ENCODE measurements at regions not wholly inside any gene's neighbourhood (a gene's known extent, or its start where the extent isn't known, plus 50 kb on each side); places are given as distances from the start of the nearest gene placed in this dataset.

DNA sequence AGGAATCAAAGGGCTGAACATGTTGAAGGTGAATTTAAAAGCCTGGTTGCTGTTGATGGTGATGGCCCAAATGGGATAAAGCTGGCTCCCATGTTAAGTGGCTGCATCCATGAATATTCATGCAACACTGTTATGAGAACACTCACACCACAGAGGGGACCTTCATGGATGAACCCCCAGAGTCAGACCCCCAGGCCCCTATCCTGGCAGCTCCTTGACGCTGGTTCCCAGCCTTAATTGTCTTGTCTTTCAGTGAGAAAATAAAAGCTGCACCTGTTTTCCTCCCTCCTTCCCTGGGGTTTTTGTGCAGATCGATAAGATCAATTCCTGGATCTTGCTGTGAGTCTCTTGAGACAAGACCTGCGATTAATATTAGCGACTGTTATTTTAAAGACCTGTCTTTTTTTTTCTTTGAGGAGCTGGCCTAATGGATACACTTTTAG, 371.7 kb downstream of the ICE1 start:
- peaks cover 0 to 9% (median 0%) of the 10 kb centered on the region in 7 donors for H3K4me1 Mint-ChIP-seq
- no peak overlapping the region for H3K27ac Mint-ChIP-seq
- H3K36me3 ChIP-seq (ENCODE audit: control insufficient read depth in 2 of 3, insufficient read depth in 3 of 3, low read length in 3 of 3): no peaks in the 10 kb centered on the region

DNA sequence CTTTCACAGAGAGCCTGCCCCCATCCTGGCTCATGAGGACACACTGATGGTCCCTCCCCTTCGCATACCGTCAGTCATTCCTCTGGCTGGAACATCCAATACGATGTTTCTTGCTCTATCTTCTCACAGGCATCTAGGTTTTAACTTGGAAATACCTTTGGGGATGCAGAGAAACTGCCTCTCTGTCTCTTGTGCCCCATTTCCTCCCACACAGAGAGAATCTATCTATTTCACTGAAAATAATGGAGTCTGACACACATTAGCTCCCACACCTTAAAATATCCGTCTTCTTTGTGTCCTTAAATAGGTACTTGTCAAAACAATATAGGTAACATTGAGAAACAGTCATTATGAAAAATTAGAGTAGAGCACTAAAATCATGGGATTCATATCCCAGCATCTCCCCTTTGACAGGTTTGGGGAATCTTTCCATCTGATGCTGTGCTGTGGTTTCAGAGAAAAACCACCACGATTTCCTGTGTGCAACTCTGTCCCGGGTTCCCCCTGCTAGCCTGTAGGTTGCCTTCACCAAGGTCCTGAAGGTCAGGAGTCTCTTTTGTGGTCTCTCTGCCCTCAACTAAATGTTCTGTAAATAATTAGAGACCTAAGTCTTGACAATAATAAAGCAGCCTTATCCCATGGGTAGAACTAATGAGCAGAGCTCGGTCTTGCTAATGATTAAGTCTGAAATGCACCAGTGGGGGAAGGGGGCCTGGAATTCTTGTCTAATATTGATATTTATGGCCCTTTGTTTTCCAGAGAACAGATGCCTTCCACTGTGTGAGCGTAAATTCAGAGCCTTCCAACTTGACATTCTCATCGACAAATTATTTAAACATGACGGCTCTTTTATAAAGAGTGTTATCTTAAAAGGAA, 371.0 kb downstream of the ICE1 start:
- CTCF ChIA-PET: no interaction called here
- peaks cover 0 to 13% (median 10%) of the 10 kb centered on the region in 5 donors for H3K27me3 Mint-ChIP-seq
- peaks cover 0 to 3% (median 0%) of the 10 kb centered on the region in 5 donors for H3K36me3 Mint-ChIP-seq
- no peaks in the 10 kb centered on the region for H3K36me3 ChIP-seq (ENCODE audit: control insufficient read depth in 2 of 3, insufficient read depth in 3 of 3, low read length in 3 of 3)
- H3K9me3 ChIP-seq (ENCODE audit: control insufficient read depth in 2 of 3, low read length in 3 of 3): no peaks in the 10 kb centered on the region
- no peak overlapping the region for H3K27ac ChIP-seq (ENCODE audit: low read depth, low read length)
- ATAC-seq (no peak), DNase-seq (no peak)
- peaks cover 0 to 2% (median 0%) of the 10 kb centered on the region in 11 donors for H3K9me3 Mint-ChIP-seq
- no peaks in the 10 kb centered on the region for H3K4me1 ChIP-seq (ENCODE audit: control insufficient read depth in 2 of 2, insufficient read depth in 2 of 2, low read length in 2 of 2)
- intact Hi-C loops (cut with micrococcal nuclease): no loop called here
- no peak overlapping the region for H3K4me3 ChIP-seq (ENCODE audit: low read length)
- peaks cover 0 to 9% (median 0%) of the 10 kb centered on the region in 7 donors for H3K4me1 Mint-ChIP-seq
- no peak overlapping the region for H3K4me3 Mint-ChIP-seq
- POLR2A ChIA-PET: no interaction called here
- H3K27me3 ChIP-seq (ENCODE audit: control insufficient read depth in 2 of 2, insufficient read depth in 2 of 2, low read length in 2 of 2): no peaks in the 10 kb centered on the region
- no peak overlapping the region for H3K27ac Mint-ChIP-seq

More for the DNA sequence above, 371.7 kb downstream of the ICE1 start:
- no peak overlapping the region for H3K4me3 Mint-ChIP-seq
- peaks cover 0 to 2% (median 0%) of the 10 kb centered on the region in 11 donors for H3K9me3 Mint-ChIP-seq
- intact Hi-C loops (cut with micrococcal nuclease): no loop called here
- Histone ChIP-seq H3K9me3 (ENCODE audit: control insufficient read depth in 2 of 3, low read length in 3 of 3) (no peaks in the 10 kb centered on the region), H3K27me3 (ENCODE audit: control insufficient read depth in 2 of 2, insufficient read depth in 2 of 2, low read length in 2 of 2) (no peaks in the 10 kb centered on the region), H3K27ac (ENCODE audit: low read depth, low read length) (no peak overlapping the region), H3K4me1 (ENCODE audit: control insufficient read depth in 2 of 2, insufficient read depth in 2 of 2, low read length in 2 of 2) (no peaks in the 10 kb centered on the region), H3K4me3 (ENCODE audit: low read length) (no peak overlapping the region)
- CTCF ChIA-PET: no interaction called here
- POLR2A ChIA-PET: no interaction called here
- H3K36me3 Mint-ChIP-seq: peaks cover 0 to 3% (median 0%) of the 10 kb centered on the region in 5 donors
- peaks cover 0 to 13% (median 10%) of the 10 kb centered on the region in 5 donors for H3K27me3 Mint-ChIP-seq
- DNase-seq: no peak
- ATAC-seq: no peak

DNA sequence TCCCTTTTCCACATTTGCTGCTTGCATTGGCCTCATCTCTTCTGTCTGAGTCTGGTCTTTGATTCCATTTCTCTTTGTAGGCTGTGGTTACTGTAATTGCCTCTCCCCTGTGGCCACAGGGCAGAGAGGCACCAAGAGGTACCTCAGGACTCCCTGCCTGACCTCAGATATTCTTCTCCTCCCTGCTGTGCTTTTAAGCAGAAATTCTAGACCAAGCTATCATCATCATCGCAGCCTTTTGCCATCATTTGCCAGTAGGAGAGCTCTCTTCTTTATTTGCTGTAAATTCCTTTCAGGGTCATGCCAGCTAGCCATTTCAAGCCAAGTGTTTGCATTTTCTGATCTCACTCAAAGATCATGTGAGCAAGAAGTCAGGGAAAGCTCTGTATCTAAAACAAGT, 369.6 kb downstream of the ICE1 start:
- Mint-ChIP-seq H3K27ac (no peak overlapping the region), H3K36me3 (peaks cover 0 to 3% (median 0%) of the 10 kb centered on the region in 5 donors), H3K9me3 (peaks cover 0 to 11% (median 4%) of the 10 kb centered on the region in 11 donors), H3K27me3 (peaks cover 0 to 13% (median 10%) of the 10 kb centered on the region in 5 donors), H3K4me1 (peaks cover 0 to 9% (median 0%) of the 10 kb centered on the region in 7 donors), H3K4me3 (no peak overlapping the region)
- ATAC-seq (no peak), DNase-seq (no peak)
- intact Hi-C loops (cut with micrococcal nuclease): no loop called here
- ChIA-PET CTCF (no interaction called here), POLR2A (no interaction called here)
- H3K4me3 ChIP-seq (ENCODE audit: low read length): no peak overlapping the region
- no peaks in the 10 kb centered on the region for H3K36me3 ChIP-seq (ENCODE audit: control insufficient read depth in 2 of 3, insufficient read depth in 3 of 3, low read length in 3 of 3)
- peaks cover 0 to 8% (median 0%) of the 10 kb centered on the region in 3 experiments for H3K9me3 ChIP-seq (ENCODE audit: control insufficient read depth in 2 of 3, low read length in 3 of 3)
- H3K27me3 ChIP-seq (ENCODE audit: control insufficient read depth in 2 of 2, insufficient read depth in 2 of 2, low read length in 2 of 2): no peaks in the 10 kb centered on the region
- no peaks in the 10 kb centered on the region for H3K4me1 ChIP-seq (ENCODE audit: control insufficient read depth in 2 of 2, insufficient read depth in 2 of 2, low read length in 2 of 2)
- no peak overlapping the region for H3K27ac ChIP-seq (ENCODE audit: low read depth, low read length)

DNA sequence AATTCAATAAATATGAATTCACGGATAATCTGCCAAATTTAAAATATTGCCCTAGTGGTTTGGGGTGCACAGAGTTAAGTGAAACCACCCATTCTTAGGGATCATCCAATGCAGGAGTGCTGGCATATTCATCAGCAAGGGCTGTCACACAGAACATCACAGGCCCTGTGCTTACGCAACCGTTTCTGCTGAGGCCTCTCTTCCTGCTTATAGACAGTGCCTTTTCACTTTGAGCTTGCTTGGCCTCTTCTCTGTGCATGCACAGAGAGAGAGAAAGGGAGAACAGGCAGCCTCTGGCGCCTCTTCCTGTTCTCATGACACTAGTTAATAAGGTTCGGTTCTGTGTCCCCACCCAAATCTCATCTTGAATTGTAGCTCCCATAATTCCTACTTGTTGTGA, 366.3 kb downstream of the ICE1 start:
- Mint-ChIP-seq H3K36me3 (peaks cover 0 to 3% (median 0%) of the 10 kb centered on the region in 5 donors), H3K27me3 (peaks cover 0 to 13% (median 10%) of the 10 kb centered on the region in 5 donors), H3K27ac (no peak overlapping the region), H3K4me3 (no peak overlapping the region), H3K9me3 (peaks cover 0 to 27% (median 11%) of the 10 kb centered on the region in 11 donors), H3K4me1 (peaks cover 0 to 7% (median 0%) of the 10 kb centered on the region in 7 donors)
- no peaks in the 10 kb centered on the region for H3K36me3 ChIP-seq (ENCODE audit: control insufficient read depth in 2 of 3, insufficient read depth in 3 of 3, low read length in 3 of 3)
- ChIA-PET CTCF (no interaction called here), POLR2A (no interaction called here)
- DNase-seq: no peak
- peaks cover 0 to 11% (median 0%) of the 10 kb centered on the region in 3 experiments for H3K9me3 ChIP-seq (ENCODE audit: control insufficient read depth in 2 of 3, low read length in 3 of 3)
- no peaks in the 10 kb centered on the region for H3K4me1 ChIP-seq (ENCODE audit: control insufficient read depth in 2 of 2, insufficient read depth in 2 of 2, low read length in 2 of 2)
- H3K27me3 ChIP-seq (ENCODE audit: control insufficient read depth in 2 of 2, insufficient read depth in 2 of 2, low read length in 2 of 2): no peaks in the 10 kb centered on the region
- H3K4me3 ChIP-seq (ENCODE audit: low read length): no peak overlapping the region
- ATAC-seq: no peak
- no peak overlapping the region for H3K27ac ChIP-seq (ENCODE audit: low read depth, low read length)
- intact Hi-C loops (cut with micrococcal nuclease): no loop called here

DNA sequence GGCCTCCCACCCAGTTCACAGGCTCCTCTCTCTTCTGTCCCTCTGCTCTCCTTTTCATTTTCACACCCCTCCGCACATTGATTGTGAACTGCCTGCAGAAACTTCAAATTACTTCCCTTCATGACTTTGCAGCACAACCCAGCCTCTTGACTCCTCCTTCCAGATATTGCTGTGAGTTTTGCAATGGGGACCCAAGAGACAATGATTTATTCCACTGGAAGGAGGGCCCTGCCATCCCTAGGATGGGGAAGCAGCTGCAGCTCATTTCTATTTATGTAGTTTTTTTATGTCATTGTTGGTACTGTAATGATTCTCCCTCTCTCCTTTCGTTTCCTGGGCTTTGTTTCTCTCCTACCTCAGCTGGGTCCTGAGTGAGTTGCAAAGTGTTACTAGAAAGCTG, 364.9 kb downstream of the ICE1 start:
- peaks cover 0 to 27% (median 11%) of the 10 kb centered on the region in 11 donors for H3K9me3 Mint-ChIP-seq
- intact Hi-C loops (cut with micrococcal nuclease): no loop called here
- H3K4me3 Mint-ChIP-seq: no peak overlapping the region
- CTCF ChIA-PET: no interaction called here
- H3K4me1 Mint-ChIP-seq: no peaks in the 10 kb centered on the region
- H3K27ac ChIP-seq (ENCODE audit: low read depth, low read length): no peak overlapping the region
- no peaks in the 10 kb centered on the region for H3K36me3 ChIP-seq (ENCODE audit: control insufficient read depth in 2 of 3, insufficient read depth in 3 of 3, low read length in 3 of 3)
- peaks cover 0 to 3% (median 0%) of the 10 kb centered on the region in 5 donors for H3K36me3 Mint-ChIP-seq
- no peaks in the 10 kb centered on the region for H3K27me3 ChIP-seq (ENCODE audit: control insufficient read depth in 2 of 2, insufficient read depth in 2 of 2, low read length in 2 of 2)
- no peak overlapping the region for H3K4me3 ChIP-seq (ENCODE audit: low read length)
- no peak for DNase-seq
- peaks cover 0 to 11% (median 0%) of the 10 kb centered on the region in 3 experiments for H3K9me3 ChIP-seq (ENCODE audit: control insufficient read depth in 2 of 3, low read length in 3 of 3)
- no peak for ATAC-seq
- H3K27ac Mint-ChIP-seq: no peak overlapping the region
- H3K27me3 Mint-ChIP-seq: peaks cover 0 to 7% (median 4%) of the 10 kb centered on the region in 5 donors
- H3K4me1 ChIP-seq (ENCODE audit: control insufficient read depth in 2 of 2, insufficient read depth in 2 of 2, low read length in 2 of 2): no peaks in the 10 kb centered on the region
- POLR2A ChIA-PET: no interaction called here

DNA sequence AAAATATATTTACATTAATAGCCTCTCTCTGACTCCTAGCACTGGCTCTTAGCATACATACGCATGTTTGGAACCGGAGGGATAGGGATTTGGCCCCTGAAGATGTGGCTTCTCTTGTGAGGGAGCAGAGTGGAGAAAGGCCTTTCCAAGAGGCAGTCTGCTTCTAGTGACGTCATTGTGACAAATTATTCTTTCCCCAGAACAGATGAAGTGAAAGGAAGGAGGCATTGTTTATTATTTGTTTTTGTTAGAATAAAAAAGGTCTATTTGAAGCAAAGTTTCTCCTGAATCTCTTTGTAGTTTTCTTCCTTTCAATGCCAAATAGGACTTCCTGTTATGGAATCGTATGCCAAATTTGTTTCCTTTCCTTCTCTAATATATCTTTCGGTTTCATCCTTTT, 361.6 kb downstream of the ICE1 start:
- Mint-ChIP-seq H3K4me3 (no peak overlapping the region), H3K36me3 (no peaks in the 10 kb centered on the region), H3K4me1 (no peaks in the 10 kb centered on the region), H3K27me3 (peaks cover 0 to 5% (median 0%) of the 10 kb centered on the region in 5 donors), H3K9me3 (peaks cover 0 to 27% (median 11%) of the 10 kb centered on the region in 11 donors), H3K27ac (no peak overlapping the region)
- intact Hi-C loops (cut with micrococcal nuclease): no loop called here
- Histone ChIP-seq H3K4me1 (ENCODE audit: control insufficient read depth in 2 of 2, insufficient read depth in 2 of 2, low read length in 2 of 2) (no peaks in the 10 kb centered on the region), H3K27ac (ENCODE audit: low read depth, low read length) (no peak overlapping the region), H3K4me3 (ENCODE audit: low read length) (no peak overlapping the region), H3K9me3 (ENCODE audit: control insufficient read depth in 2 of 3, low read length in 3 of 3) (peaks cover 0 to 11% (median 0%) of the 10 kb centered on the region in 3 experiments), H3K27me3 (ENCODE audit: control insufficient read depth in 2 of 2, insufficient read depth in 2 of 2, low read length in 2 of 2) (no peaks in the 10 kb centered on the region), H3K36me3 (ENCODE audit: control insufficient read depth in 2 of 3, insufficient read depth in 3 of 3, low read length in 3 of 3) (no peaks in the 10 kb centered on the region)
- ChIA-PET POLR2A (no interaction called here), CTCF (no interaction called here)
- ATAC-seq: no peak
- no peak for DNase-seq

DNA sequence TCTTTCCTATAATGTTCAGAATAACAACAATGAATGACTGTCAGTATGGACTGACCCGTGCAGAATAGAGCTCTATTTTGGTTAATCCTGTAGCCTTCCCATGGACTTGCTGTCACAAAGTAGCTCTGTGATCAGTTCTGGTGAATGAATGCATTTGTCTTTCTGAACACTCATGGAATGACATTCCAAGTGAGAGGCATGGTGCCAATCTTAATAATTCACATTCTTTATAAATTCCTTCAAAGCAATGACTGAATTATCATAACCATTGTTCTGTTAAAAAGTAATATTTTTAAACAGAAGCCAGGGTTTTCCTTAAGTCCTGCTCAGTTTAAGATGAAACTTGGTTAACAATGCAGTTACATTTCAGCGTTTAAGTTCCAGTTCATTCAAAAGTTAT, 360.5 kb downstream of the ICE1 start:
- Mint-ChIP-seq H3K4me1 (no peaks in the 10 kb centered on the region), H3K4me3 (no peak overlapping the region), H3K36me3 (no peaks in the 10 kb centered on the region), H3K27ac (no peak overlapping the region), H3K27me3 (peaks cover 0 to 5% (median 0%) of the 10 kb centered on the region in 5 donors), H3K9me3 (peaks cover 0 to 27% (median 10%) of the 10 kb centered on the region in 11 donors)
- ChIA-PET CTCF (no interaction called here), POLR2A (no interaction called here)
- Histone ChIP-seq H3K36me3 (ENCODE audit: control insufficient read depth in 2 of 3, insufficient read depth in 3 of 3, low read length in 3 of 3) (no peaks in the 10 kb centered on the region), H3K27ac (ENCODE audit: low read depth, low read length) (no peak overlapping the region), H3K27me3 (ENCODE audit: control insufficient read depth in 2 of 2, insufficient read depth in 2 of 2, low read length in 2 of 2) (no peaks in the 10 kb centered on the region), H3K9me3 (ENCODE audit: control insufficient read depth in 2 of 3, low read length in 3 of 3) (peaks cover 0 to 11% (median 0%) of the 10 kb centered on the region in 3 experiments), H3K4me3 (ENCODE audit: low read length) (no peak overlapping the region), H3K4me1 (ENCODE audit: control insufficient read depth in 2 of 2, insufficient read depth in 2 of 2, low read length in 2 of 2) (no peaks in the 10 kb centered on the region)
- ATAC-seq (no peak), DNase-seq (no peak)
- intact Hi-C loops (cut with micrococcal nuclease): no loop called here

Data from naive thymus-derived CD4-positive, alpha-beta T cell (primary cell).